ENCODE measurements at regions not wholly inside any gene's neighbourhood (a gene's known extent, or its start where the extent isn't known, plus 50 kb on each side); places are given as distances from the start of the nearest gene placed in this dataset.

GRCh38 chr3:144063306-144063705 is 91.7 kb downstream of the DIPK2A start:
- intact Hi-C loops (cut with DNase I), result no loop called here
- Histone ChIP-seq H3K27ac (no peak overlapping the region), H3K9me3 (no peaks in the 10 kb centered on the region), H3K4me1 (no peaks in the 10 kb centered on the region), H3K36me3 (no peaks in the 10 kb centered on the region), H3K27me3 (no peaks in the 10 kb centered on the region), H3K4me3 (no peak overlapping the region)
- DNase-seq (no peak), ATAC-seq (no peak)
- no peak for TF ChIP-seq CTCF (IDR thresholded peaks at IDR 0.05)

- no peak for DNase-seq
Measured at GRCh38 chr3:144067059-144067458, 95.4 kb downstream of the DIPK2A start.

GRCh38 chr3:144073698-144074097 is 102.1 kb downstream of the DIPK2A start:
- TF ChIP-seq CTCF (IDR thresholded peaks at IDR 0.05), result no peak
- ATAC-seq, result no peak
- Histone ChIP-seq H3K4me3 (no peak overlapping the region), H3K9me3 (peaks cover 0 to 28% of the 10 kb centered on the region in 2 donors), H3K27ac (no peak overlapping the region), H3K27me3 (no peaks in the 10 kb centered on the region), H3K4me1 (no peaks in the 10 kb centered on the region), H3K36me3 (no peaks in the 10 kb centered on the region)
- no peak for DNase-seq
- intact Hi-C loops (cut with DNase I), result no loop called here

More at GRCh38 chr3:144067059-144067458, 95.4 kb downstream of the DIPK2A start:
- H3K36me3 ChIP-seq, result no peaks in the 10 kb centered on the region
- no peak for TF ChIP-seq CTCF (IDR thresholded peaks at IDR 0.05)
- no peak overlapping the region for H3K27ac ChIP-seq
- peaks cover 0 to 17% of the 10 kb centered on the region in 2 donors for H3K9me3 ChIP-seq
- H3K27me3 ChIP-seq, result no peaks in the 10 kb centered on the region
- no peak overlapping the region for H3K4me3 ChIP-seq
- intact Hi-C loops (cut with DNase I), result no loop called here
- no peak for ATAC-seq
- H3K4me1 ChIP-seq, result no peaks in the 10 kb centered on the region

GRCh38 chr3:144079634-144080033 is 108.0 kb downstream of the DIPK2A start:
- TF ChIP-seq CTCF (IDR thresholded peaks at IDR 0.05), result no peak
- intact Hi-C loops (cut with DNase I), result no loop called here

GRCh38 chr3:144084929-144085328 is 113.3 kb downstream of the DIPK2A start:
- DNase-seq, result no peak
- H3K27ac ChIP-seq, result no peak overlapping the region
- no peak overlapping the region for H3K4me3 ChIP-seq
- intact Hi-C loops (cut with DNase I), result no loop called here
- H3K9me3 ChIP-seq, result no peaks in the 10 kb centered on the region
- H3K4me1 ChIP-seq, result no peaks in the 10 kb centered on the region
- no peaks in the 10 kb centered on the region for H3K27me3 ChIP-seq
- no peak for ATAC-seq
- H3K36me3 ChIP-seq, result no peaks in the 10 kb centered on the region
- no peak for TF ChIP-seq CTCF (IDR thresholded peaks at IDR 0.05)

More at GRCh38 chr3:144079634-144080033, 108.0 kb downstream of the DIPK2A start:
- Histone ChIP-seq H3K27ac (no peak overlapping the region), H3K4me3 (no peak overlapping the region), H3K36me3 (no peaks in the 10 kb centered on the region), H3K27me3 (no peaks in the 10 kb centered on the region), H3K4me1 (no peaks in the 10 kb centered on the region), H3K9me3 (no peaks in the 10 kb centered on the region)
- ATAC-seq, result no peak
- DNase-seq, result no peak

Measured in left lung (tissue), 4 donors.